ENCODE measurements at regions not wholly inside any gene's neighbourhood (a gene's known extent, or its start where the extent isn't known, plus 50 kb on each side); places are given as distances from the start of the nearest gene placed in this dataset.
"Not testable (repeated sequence)": the region's sequence is repeated elsewhere in the genome, so short reads cannot be mapped to it uniquely, and the experiment has no call there.

- DNase-seq (ENCODE audit: low read depth) = not testable (repeated sequence)
Measured at GRCh38 chr3:177394231-177395024, 197.1 kb upstream of the TBL1XR1 start.

- no peak for DNase-seq (ENCODE audit: low read depth)
Measured at GRCh38 chr3:177396733-177397132, 199.5 kb upstream of the TBL1XR1 start.

DNA sequence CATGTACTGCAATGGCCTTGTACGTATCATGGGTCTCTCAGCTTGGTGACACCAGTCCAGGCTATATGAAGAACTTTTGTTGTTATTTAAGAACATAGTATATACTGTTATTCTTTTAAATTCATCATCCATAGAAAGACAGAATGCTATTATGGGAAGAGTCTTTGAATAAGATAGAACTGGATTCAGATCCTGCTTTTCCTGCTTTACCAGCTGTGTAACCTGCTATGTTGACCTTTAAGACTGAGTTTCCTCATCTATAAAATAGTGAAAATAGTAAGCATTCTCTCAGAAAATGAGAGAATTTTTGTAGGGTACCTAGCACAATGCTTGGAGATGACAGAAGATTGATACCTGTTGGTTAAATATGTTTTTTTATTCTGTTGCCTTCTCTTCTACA lies 204.1 kb upstream of the TBL1XR1 start:
- DNase-seq (ENCODE audit: low read depth) = no peak

GRCh38 chr3:177402533-177402932 lies 205.3 kb upstream of the TBL1XR1 start:
- no peak for DNase-seq (ENCODE audit: low read depth)

- DNase-seq (ENCODE audit: low read depth) = no peak
Measured at GRCh38 chr3:177405191-177405672, 207.9 kb upstream of the TBL1XR1 start.

DNA sequence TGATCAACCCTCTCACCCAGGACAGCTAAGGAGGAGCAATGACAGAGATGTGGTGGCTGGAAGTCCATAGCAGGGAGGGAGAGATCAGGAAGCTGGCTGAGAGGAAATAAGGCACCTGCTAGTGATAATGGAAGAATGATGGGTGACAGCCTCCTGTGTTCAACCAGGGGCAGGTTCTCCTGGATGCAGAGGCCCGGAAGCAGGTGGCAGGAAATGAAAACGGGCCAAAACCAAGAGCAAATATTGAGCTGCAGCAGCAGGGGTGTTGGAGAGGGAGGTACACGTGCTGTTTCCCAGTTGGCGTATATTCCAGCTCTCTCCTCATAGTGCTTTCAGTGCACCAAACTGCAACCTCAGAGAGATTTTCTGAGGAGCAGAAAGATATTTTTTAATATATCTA lies 213.4 kb upstream of the TBL1XR1 start:
- no peak for DNase-seq (ENCODE audit: low read depth)

GRCh38 chr3:177411201-177411600 lies 213.9 kb upstream of the TBL1XR1 start:
- no peak for DNase-seq (ENCODE audit: low read depth)

DNA sequence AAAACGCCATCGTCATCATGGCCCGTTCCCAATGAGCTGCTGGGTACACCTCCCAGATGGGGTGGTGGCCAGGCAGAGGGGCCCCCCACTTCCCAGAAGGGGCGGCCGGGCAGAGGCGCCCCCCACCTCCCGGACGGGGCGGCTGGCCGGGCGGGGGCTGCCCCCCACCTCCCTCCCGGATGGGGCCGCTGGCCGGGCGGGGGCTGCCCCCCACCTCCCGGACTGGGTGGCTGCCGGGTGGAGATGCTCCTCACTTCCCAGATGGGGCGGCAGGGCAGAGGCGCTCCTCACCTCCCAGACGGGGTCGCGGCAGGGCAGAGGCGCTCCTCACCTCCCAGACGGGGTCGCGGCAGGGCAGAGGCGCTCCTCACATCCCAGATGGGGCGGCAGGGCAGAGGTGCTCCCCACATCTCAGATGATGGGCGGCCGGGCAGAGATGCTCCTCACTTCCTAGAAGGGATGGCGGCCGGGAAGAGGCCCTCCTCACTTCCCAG lies 215.4 kb upstream of the TBL1XR1 start:
- not testable (repeated sequence) for DNase-seq (ENCODE audit: low read depth)

- no peak for DNase-seq (ENCODE audit: low read depth)
Measured at GRCh38 chr3:177414093-177414492, 216.8 kb upstream of the TBL1XR1 start.

DNA sequence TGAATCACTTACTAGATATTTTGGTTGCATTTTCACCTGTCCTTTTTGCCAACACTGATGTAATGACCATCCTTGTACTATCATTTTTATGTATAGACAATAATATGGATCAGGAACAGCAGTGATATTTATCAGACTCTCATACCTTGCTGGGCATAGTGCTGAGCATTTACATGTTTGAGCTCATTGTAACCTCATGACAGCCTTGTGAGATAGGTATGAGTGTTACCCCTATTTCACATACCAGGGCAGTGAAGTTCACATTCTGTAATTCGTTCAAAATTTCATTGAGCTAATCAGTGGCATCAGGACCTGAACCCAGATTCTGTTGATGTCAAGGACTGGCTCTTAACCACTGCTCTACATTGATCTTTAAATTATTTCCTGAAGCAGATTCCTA lies 221.5 kb upstream of the TBL1XR1 start:
- DNase-seq (ENCODE audit: low read depth) = no peak

- DNase-seq (ENCODE audit: low read depth) = no peak
Measured at GRCh38 chr3:177419904-177420601, 222.8 kb upstream of the TBL1XR1 start.

DNA sequence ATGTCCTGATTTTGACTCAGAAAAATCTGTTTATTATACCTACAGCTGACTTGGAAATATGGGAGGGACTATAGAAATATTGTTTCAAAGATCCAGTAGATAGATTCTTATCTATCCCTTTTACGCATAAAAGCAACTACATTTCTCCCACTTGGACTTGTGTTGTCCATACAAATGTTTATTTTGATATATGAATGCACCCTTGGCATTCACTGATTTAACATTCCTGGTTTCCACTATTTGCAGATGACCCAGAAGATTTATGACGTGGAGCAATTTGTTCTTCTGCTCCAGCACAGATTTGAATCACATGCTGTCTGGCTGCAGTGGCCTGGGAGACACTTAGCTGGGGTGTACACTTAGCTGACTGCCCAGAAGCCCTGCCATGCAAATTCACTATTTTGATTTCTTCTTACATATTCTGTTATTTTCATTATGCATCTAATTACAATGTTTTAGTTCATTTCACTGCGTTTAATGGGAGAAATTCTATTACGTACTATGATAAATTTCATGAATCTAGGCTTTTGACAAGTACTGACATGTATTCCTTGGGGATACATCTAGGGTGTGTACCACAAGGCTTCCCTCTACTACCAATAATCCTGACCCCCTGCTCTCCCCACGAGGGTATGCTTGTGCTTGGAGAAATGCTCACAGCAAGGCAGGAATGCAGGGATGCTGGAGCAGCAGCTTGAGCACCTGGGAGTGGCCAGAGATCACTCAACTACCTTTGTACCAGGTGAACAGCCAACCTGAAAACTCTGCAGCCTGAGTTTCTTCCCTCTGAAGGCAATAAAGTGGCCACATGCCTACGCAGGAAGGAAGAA lies 223.6 kb upstream of the TBL1XR1 start:
- DNase-seq (ENCODE audit: low read depth) = no peak

DNA sequence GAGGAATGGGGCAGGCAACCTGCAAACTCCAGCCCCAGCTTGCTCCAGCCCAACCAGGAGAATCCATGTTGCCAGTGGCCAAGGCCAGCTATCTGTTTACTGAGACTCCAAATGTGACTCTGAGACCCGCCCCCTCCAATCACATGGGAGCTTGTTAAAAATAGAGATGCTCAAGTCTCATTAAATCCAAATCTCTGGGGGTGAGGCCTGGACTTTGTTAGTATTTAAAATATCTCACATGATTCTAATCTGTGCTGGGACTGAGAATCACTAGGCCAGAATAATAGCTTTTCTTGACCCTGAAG lies 224.2 kb upstream of the TBL1XR1 start:
- DNase-seq (ENCODE audit: low read depth) = no peak

DNA sequence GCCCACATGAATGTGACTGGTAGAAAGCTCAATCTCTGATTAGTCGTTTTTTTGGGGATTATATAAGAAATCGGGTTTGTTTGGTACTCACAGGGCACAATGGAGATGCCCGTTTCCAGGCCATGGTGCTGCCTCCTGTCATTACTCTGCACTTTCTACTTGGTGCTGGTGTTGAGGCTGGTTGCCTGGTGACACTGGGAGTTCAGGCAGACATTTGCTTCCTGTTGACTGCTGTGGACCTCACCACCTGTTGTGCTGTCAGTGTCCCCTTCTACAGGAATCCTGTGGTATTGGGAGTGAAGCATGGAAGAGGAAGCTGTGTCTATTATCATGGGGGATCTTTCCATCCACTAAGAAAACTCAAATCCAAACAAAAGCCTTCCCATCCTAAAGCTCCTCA lies 227.2 kb upstream of the TBL1XR1 start:
- DNase-seq (ENCODE audit: low read depth) = no peak

DNA sequence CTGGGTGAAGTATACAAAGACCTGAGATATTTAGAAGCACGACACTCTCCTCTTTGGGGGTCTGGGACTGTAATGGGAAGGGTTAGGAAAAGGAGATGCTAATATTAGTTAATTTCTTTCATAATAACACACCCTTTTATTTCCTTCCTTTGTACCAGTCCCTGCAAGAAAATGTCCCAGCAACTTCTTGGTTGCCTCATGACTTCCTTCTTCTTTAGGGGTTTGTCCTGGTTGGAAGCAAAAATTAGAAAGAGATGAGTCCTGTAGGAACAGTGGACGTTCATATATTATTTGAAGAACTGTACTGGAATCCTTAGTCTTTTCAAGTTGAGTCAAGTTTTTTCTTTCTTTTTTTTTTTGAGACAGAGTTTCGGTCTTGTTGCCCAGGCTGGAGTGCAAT lies 227.8 kb upstream of the TBL1XR1 start:
- DNase-seq (ENCODE audit: low read depth) = no peak

DNA sequence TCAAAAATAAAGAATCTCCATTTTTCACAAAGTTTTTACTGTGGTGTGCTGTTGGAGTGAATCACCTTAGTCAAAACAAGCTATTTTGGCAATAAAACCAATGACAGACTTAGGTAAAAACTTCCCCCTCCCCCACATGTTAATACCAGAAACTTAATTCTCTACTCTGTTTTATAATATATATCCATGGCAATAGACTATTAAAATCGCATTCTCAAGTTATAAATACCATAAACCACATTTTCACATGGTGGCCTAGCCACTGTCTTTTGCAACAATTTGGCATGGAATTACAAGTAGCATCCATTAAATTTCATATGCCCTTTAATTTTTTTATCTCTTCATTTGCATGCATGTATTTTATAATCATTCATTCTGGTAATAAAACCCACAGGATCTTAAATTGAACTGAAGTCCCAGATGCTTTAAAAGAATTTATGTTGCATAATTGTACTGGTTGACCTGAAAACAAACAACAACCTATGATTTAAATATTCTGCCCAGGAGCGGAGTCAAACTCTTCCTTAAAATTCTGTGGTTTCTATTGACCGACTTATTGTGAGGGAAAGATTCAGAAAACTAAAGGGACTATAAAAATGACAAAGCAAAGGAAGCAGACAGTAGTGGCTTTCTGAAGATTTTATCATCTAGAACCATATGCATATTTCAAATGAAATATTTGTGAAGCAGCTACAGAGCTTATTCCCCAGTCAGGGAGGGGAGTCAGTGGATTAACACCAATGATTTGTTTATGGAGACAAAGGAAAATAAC lies 229.0 kb upstream of the TBL1XR1 start:
- no peak for DNase-seq (ENCODE audit: low read depth)

DNA sequence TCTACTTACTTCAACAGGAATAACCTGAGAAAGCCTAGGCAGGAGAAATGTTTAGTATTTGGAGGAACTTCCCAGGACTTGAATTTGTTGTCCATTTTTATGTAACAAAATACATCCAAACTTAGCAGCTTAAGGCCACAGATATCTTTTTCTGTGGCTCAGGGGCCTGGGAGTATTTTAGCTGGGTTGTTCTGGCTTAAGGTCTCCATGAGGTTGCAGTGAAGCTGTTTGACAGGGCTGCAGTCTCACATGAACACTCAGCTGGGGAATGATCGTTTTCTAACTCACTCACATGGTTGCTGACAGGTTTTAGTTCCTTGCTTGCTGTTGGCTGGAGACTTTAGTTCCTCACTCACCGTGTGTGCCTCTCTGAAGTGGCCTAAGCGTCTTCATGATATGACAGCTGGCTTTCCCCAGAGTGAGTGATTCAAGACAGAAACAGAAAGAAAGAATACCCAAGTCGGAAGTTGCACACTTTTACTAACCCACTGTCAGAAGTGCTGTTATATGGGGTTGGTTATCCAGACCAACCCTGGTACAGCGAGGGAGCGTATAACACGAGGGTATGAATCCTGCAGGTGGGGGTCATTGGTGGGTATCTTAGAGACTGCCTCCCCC lies 229.7 kb upstream of the TBL1XR1 start:
- no peak for DNase-seq (ENCODE audit: low read depth)

- no peak for DNase-seq (ENCODE audit: low read depth)
Measured at GRCh38 chr3:177427540-177427939, 230.3 kb upstream of the TBL1XR1 start.

GRCh38 chr3:177429079-177429478 lies 231.8 kb upstream of the TBL1XR1 start:
- DNase-seq (ENCODE audit: low read depth) = no peak

DNA sequence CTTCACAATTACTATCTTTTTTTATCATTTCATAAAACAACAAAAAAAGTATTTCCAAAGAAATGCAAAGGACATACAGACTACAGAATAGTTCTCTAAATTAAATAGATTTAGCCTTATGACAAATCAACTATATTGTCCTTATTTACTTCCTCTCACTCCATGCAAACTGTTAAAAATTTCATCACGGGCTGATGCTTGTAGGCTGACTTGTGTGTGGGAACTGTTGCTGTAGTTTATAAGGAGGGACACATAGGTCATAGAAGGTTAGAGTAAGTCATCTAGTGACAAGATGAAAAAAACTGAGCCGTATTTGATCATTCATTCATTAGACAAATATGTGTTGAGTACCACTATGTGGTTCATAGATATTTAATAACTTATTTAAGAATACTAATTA lies 232.5 kb upstream of the TBL1XR1 start:
- no peak for DNase-seq (ENCODE audit: low read depth)

GRCh38 chr3:177430653-177431052 lies 233.4 kb upstream of the TBL1XR1 start:
- DNase-seq (ENCODE audit: low read depth) = no peak
